GM23338 (cell line): ENCODE measurements at regions not wholly inside any gene's neighbourhood (a gene's known extent, or its start where the extent isn't known, plus 50 kb on each side); places are given as distances from the start of the nearest gene placed in this dataset.

ENCODE experiments used
- CTCF ChIP-seq, 2 experiments: fragments of 200-600 bp in 1 of 2; sonication (generic) in 1 of 2; conservative IDR thresholded peaks; 2 replicates each; pipeline versions ENCODE4 v1.5.1 to v1.6.1; 2016 to 2017; ENCODE audit warnings: antibody characterized with exemption in 2 of 2, low read depth in 2 of 2, mild to moderate bottlenecking in 2 of 2, moderate library complexity in 1 of 2
- EZH2 ChIP-seq: fragments of 200-600 bp; sonication (generic); IDR thresholded peaks from one replicate; pipeline ENCODE4 v1.8.0; 2017; ENCODE audit warnings: antibody characterized with exemption, mild to moderate bottlenecking, low read depth; ENCODE audit not compliant: unreplicated experiment
- EZH2phosphoT487 ChIP-seq: fragments of 200-600 bp; sonication (generic); IDR thresholded peaks from one replicate; pipeline ENCODE4 v1.8.1; 2018; ENCODE audit warnings: antibody characterized with exemption; ENCODE audit not compliant: unreplicated experiment
- ZNF462 ChIP-seq: fragments of 250-450 bp; sonication (Bioruptor Pico); IDR thresholded peaks from 2 replicates; pipeline ENCODE4 v1.5.0; 2020; ENCODE audit warnings: mild to moderate bottlenecking, moderate library complexity
- TF ChIP-seq, protein P1 (sequence below): IDR thresholded peaks from one replicate; pipeline ENCODE4 v1.6.1; 2018; ENCODE audit warnings: antibody characterized with exemption; ENCODE audit not compliant: unreplicated experiment

GRCh38 chr12:43233861-43234260, 318.1 kb downstream of the ADAMTS20 start:
- no peak for TF ChIP-seq CTCF (conservative IDR thresholded peaks at IDR 0.05; ENCODE audit: low read depth in 2 of 2)
- no peak for TF ChIP-seq EZH2
- no peak for TF ChIP-seq ZNF462 (CRISPR knock-in tag)
- TF ChIP-seq EZH2phosphoT487, result no peak
- TF ChIP-seq, protein P1, sequence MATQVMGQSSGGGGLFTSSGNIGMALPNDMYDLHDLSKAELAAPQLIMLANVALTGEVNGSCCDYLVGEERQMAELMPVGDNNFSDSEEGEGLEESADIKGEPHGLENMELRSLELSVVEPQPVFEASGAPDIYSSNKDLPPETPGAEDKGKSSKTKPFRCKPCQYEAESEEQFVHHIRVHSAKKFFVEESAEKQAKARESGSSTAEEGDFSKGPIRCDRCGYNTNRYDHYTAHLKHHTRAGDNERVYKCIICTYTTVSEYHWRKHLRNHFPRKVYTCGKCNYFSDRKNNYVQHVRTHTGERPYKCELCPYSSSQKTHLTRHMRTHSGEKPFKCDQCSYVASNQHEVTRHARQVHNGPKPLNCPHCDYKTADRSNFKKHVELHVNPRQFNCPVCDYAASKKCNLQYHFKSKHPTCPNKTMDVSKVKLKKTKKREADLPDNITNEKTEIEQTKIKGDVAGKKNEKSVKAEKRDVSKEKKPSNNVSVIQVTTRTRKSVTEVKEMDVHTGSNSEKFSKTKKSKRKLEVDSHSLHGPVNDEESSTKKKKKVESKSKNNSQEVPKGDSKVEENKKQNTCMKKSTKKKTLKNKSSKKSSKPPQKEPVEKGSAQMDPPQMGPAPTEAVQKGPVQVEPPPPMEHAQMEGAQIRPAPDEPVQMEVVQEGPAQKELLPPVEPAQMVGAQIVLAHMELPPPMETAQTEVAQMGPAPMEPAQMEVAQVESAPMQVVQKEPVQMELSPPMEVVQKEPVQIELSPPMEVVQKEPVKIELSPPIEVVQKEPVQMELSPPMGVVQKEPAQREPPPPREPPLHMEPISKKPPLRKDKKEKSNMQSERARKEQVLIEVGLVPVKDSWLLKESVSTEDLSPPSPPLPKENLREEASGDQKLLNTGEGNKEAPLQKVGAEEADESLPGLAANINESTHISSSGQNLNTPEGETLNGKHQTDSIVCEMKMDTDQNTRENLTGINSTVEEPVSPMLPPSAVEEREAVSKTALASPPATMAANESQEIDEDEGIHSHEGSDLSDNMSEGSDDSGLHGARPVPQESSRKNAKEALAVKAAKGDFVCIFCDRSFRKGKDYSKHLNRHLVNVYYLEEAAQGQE, result no peak
